NCI-H460 (cell line): ENCODE measurements at regions not wholly inside any gene's neighbourhood (a gene's known extent, or its start where the extent isn't known, plus 50 kb on each side); places are given as distances from the start of the nearest gene placed in this dataset.

Source experiments
- DNase-seq: peaks from one replicate; pipeline ENCODE4 v3.0.0-alpha.2; 2016; ENCODE audit warnings: low read depth; ENCODE audit errors: extremely low read depth
- small RNA-seq, 2 experiments: library from RNA; depleted of rRNA; stranded (forward); fragments of <200 nt; gene quantifications; one replicate each; pipeline ENCODE3, GENCODE V24; 2014

GRCh38 chr15:87123676-87124382 lies 1044.2 kb downstream of the AGBL1 start:
- no peak for DNase-seq

- no peak for DNase-seq
Observed at GRCh38 chr15:87121336-87121735, 1041.7 kb downstream of the AGBL1 start.

- DNase-seq: no peak
Observed at GRCh38 chr15:87120555-87120954, 1040.9 kb downstream of the AGBL1 start.

GRCh38 chr15:87118846-87119245 lies 1039.2 kb downstream of the AGBL1 start:
- DNase-seq: no peak

- DNase-seq: no peak
Observed at GRCh38 chr15:87118435-87118834, 1038.8 kb downstream of the AGBL1 start.

GRCh38 chr15:87115795-87116194 lies 1036.1 kb downstream of the AGBL1 start:
- DNase-seq: no peak

- no peak for DNase-seq
Observed at GRCh38 chr15:87099916-87100315, 1020.2 kb downstream of the AGBL1 start.

- no peak for DNase-seq
Observed at GRCh38 chr15:87089551-87089950, 1009.9 kb downstream of the AGBL1 start.

GRCh38 chr15:87083201-87083600 lies 1003.5 kb downstream of the AGBL1 start:
- no peak for DNase-seq

- DNase-seq: no peak
Observed at GRCh38 chr15:87082581-87082980, 1002.9 kb downstream of the AGBL1 start.

GRCh38 chr15:87080547-87080946 lies 1000.9 kb downstream of the AGBL1 start:
- DNase-seq: no peak

Small RNA genes in the stretch of these regions (small RNA-seq; reads per million reads assigned to genes)
- 0 reads per million in 2 experiments for gene RNU6-185P
